ENCODE measurements at regions not wholly inside any gene's neighbourhood (a gene's known extent, or its start where the extent isn't known, plus 50 kb on each side); places are given as distances from the start of the nearest gene placed in this dataset.

DNA sequence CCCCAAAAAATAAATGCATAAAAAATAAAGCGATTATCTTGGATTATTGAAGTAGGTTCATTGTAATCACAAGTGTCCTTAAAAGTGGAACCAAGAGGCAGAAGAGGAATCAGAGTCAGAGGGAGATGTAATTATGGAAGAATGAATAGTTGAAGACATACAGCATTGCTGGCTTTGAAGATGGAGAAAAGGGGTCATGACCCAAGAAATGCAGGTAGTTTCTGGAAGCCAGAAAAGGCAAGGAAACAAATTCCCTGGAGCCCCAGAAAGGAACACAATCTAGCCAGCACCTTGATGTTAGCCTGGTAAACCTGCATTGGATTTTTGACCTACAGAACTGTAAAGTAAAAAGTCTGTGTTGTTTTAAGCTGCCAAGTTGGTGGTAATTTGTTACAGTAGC is 57.5 kb upstream of the PTGR2 start:
- no peaks in the 10 kb centered on the region for H3K36me3 Mint-ChIP-seq (ENCODE audit: insufficient read depth, unreplicated experiment)
- no peak for DNase-seq
- H3K27me3 ChIP-seq (replicated peaks; ENCODE audit: control insufficient read depth, insufficient read depth, low read length): no peaks in the 10 kb centered on the region
- H3K4me3 Mint-ChIP-seq (ENCODE audit: unreplicated experiment): no peak overlapping the region
- peak overlapping the region; percentile 56 for H3K27ac Mint-ChIP-seq (ENCODE audit: unreplicated experiment)
- no TSS peak for BruUV-seq (replicated peaks)
- H3K27me3 Mint-ChIP-seq (ENCODE audit: insufficient read depth, unreplicated experiment): no peaks in the 10 kb centered on the region
- peaks cover 56% of the 10 kb centered on the region for H3K4me1 ChIP-seq
- intact Hi-C loops (cut with micrococcal nuclease; ENCODE audit: unreplicated experiment): no loop called here
- no peaks in the 10 kb centered on the region for H3K9me3 Mint-ChIP-seq (ENCODE audit: unreplicated experiment)
- TF ChIP-seq, protein P1, sequence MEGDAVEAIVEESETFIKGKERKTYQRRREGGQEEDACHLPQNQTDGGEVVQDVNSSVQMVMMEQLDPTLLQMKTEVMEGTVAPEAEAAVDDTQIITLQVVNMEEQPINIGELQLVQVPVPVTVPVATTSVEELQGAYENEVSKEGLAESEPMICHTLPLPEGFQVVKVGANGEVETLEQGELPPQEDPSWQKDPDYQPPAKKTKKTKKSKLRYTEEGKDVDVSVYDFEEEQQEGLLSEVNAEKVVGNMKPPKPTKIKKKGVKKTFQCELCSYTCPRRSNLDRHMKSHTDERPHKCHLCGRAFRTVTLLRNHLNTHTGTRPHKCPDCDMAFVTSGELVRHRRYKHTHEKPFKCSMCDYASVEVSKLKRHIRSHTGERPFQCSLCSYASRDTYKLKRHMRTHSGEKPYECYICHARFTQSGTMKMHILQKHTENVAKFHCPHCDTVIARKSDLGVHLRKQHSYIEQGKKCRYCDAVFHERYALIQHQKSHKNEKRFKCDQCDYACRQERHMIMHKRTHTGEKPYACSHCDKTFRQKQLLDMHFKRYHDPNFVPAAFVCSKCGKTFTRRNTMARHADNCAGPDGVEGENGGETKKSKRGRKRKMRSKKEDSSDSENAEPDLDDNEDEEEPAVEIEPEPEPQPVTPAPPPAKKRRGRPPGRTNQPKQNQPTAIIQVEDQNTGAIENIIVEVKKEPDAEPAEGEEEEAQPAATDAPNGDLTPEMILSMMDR (IDR thresholded peaks at IDR 0.05; ENCODE audit: insufficient read depth in 1 of 2, low read depth in 1 of 2, low read length in 1 of 2, severe bottlenecking in 1 of 2, unreplicated experiment in 1 of 2): no peak
- POLR2A ChIA-PET: interaction anchor here (1.1 kb wide), 1 partner anchor 8 kb away, joined by 4 read pairs; no protein-coding TSS in a partner anchor
- H3K4me1 Mint-ChIP-seq (ENCODE audit: low read depth, unreplicated experiment): peaks cover 54% of the 10 kb centered on the region
- H3K4me3 ChIP-seq (ENCODE audit: low read depth, low read length): no peak overlapping the region
- no peaks in the 10 kb centered on the region for H3K9me3 ChIP-seq
- CTCF ChIA-PET: no interaction called here
- no peaks in the 10 kb centered on the region for H3K36me3 ChIP-seq (ENCODE audit: control insufficient read depth, insufficient read depth, low read length)

DNA sequence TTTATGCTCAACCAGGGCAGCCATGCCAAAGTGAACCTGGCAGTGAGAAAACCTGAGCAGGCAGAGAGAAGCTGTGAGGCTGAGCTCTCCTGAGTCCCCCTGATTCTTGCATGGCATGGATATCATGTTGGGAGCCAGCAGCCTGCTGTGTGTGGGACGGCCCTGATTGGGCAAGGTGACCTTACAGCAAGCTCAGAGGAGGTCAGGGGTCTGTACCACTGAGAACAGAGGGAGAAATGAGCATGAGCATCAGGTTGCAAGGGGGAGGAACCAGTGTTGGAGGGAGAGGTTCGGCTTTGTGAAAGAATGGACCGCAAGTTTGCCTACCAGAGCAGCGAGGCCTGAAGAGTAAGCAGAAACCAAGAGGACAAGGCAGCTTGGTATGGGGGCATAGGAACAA is 59.1 kb upstream of the PTGR2 start:
- H3K9me3 ChIP-seq: no peaks in the 10 kb centered on the region
- no TSS peak for BruUV-seq (replicated peaks)
- TF ChIP-seq, protein P1 (IDR thresholded peaks at IDR 0.05; ENCODE audit: insufficient read depth in 1 of 2, low read depth in 1 of 2, low read length in 1 of 2, severe bottlenecking in 1 of 2, unreplicated experiment in 1 of 2): no peak
- H3K9me3 Mint-ChIP-seq (ENCODE audit: unreplicated experiment): no peaks in the 10 kb centered on the region
- POLR2A ChIA-PET: no interaction called here
- H3K4me1 Mint-ChIP-seq (ENCODE audit: low read depth, unreplicated experiment): peaks cover 54% of the 10 kb centered on the region
- H3K36me3 Mint-ChIP-seq (ENCODE audit: insufficient read depth, unreplicated experiment): peaks cover 4% of the 10 kb centered on the region
- H3K4me1 ChIP-seq: peaks cover 63% of the 10 kb centered on the region
- intact Hi-C loops (cut with micrococcal nuclease; ENCODE audit: unreplicated experiment): no loop called here
- no peaks in the 10 kb centered on the region for H3K27me3 ChIP-seq (replicated peaks; ENCODE audit: control insufficient read depth, insufficient read depth, low read length)
- H3K36me3 ChIP-seq (ENCODE audit: control insufficient read depth, insufficient read depth, low read length): no peaks in the 10 kb centered on the region
- no peak overlapping the region for H3K4me3 ChIP-seq (ENCODE audit: low read depth, low read length)
- H3K4me3 Mint-ChIP-seq (ENCODE audit: unreplicated experiment): no peak overlapping the region
- no peak for DNase-seq
- no peaks in the 10 kb centered on the region for H3K27me3 Mint-ChIP-seq (ENCODE audit: insufficient read depth, unreplicated experiment)
- CTCF ChIA-PET: interaction anchor here (1.2 kb wide), 1 partner anchor 52 kb away, joined by 4 read pairs; no protein-coding TSS in a partner anchor
- H3K27ac Mint-ChIP-seq (ENCODE audit: unreplicated experiment): no peak overlapping the region

DNA sequence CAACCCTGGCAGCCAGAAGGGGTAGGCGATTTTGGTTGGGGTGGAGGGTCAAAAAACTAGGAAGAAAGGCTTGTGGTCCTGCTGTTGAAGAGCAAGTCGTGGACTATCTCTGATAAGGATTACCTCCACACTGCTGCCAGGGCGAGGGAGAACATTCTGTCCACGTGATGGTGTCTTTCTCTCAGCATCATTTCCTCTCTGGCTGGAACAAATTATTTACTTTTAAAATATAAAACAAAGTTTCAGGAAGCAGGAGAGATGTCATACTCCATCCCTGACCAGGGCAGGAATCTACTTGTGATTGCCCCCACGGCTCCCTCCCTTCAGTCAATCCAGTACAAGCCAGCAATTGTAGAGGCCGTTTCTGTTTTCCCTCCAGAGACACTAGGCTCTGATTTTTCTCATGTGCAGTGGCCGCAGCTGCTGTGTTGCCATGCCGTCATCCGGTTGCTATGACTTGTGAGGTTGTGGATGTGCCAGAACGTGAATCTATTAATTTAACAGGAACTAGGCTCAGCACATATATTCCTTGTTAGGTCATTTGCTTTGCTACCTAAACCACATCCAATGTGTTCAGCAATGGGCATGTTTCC is 61.5 kb upstream of the PTGR2 start:
- DNase-seq: no peak
- no peaks in the 10 kb centered on the region for H3K27me3 Mint-ChIP-seq (ENCODE audit: insufficient read depth, unreplicated experiment)
- intact Hi-C loops (cut with micrococcal nuclease; ENCODE audit: unreplicated experiment): loop anchor here (5.0 kb wide), 1 partner anchor 37 kb away; no protein-coding TSS in a partner anchor
- Histone ChIP-seq H3K4me3 (ENCODE audit: low read depth, low read length) (no peak overlapping the region), H3K27me3 (replicated peaks; ENCODE audit: control insufficient read depth, insufficient read depth, low read length) (no peaks in the 10 kb centered on the region), H3K4me1 (peaks cover 48% of the 10 kb centered on the region), H3K9me3 (no peaks in the 10 kb centered on the region), H3K36me3 (ENCODE audit: control insufficient read depth, insufficient read depth, low read length) (no peaks in the 10 kb centered on the region)
- CTCF ChIA-PET: interaction anchor here (0.7 kb wide), 2 partner anchors 30 to 332 kb away, joined by 3 to 5 read pairs; partner anchors contain the start of gene NUMB
- TF ChIP-seq, protein P1 (IDR thresholded peaks at IDR 0.05; ENCODE audit: insufficient read depth in 1 of 2, low read depth in 1 of 2, low read length in 1 of 2, severe bottlenecking in 1 of 2, unreplicated experiment in 1 of 2): no peak
- no peaks in the 10 kb centered on the region for H3K9me3 Mint-ChIP-seq (ENCODE audit: unreplicated experiment)
- POLR2A ChIA-PET: no interaction called here
- H3K4me1 Mint-ChIP-seq (ENCODE audit: low read depth, unreplicated experiment): peaks cover 46% of the 10 kb centered on the region
- no TSS peak for BruUV-seq (replicated peaks)
- H3K36me3 Mint-ChIP-seq (ENCODE audit: insufficient read depth, unreplicated experiment): peaks cover 16% of the 10 kb centered on the region
- H3K4me3 Mint-ChIP-seq (ENCODE audit: unreplicated experiment): no peak overlapping the region
- H3K27ac Mint-ChIP-seq (ENCODE audit: unreplicated experiment): no peak overlapping the region

Data from Caco-2 (cell line).